T-cell (primary cell): ENCODE measurements at regions not wholly inside any gene's neighbourhood (a gene's known extent, or its start where the extent isn't known, plus 50 kb on each side); places are given as distances from the start of the nearest gene placed in this dataset.
"Not testable (repeated sequence)": the region's sequence is repeated elsewhere in the genome, so short reads cannot be mapped to it uniquely, and the experiment has no call there.

Source experiments
- ATAC-seq, 4 experiments: fragments of 200-7000 bp in 3 of 4; fragments of 150-1000 bp in 1 of 4; cut with Tn5 transposase; replicated peaks in 1 of 4; 1 replicate in 3 of 4; 2 replicates in 1 of 4; pipeline ENCODE4 v1.10.0; 2021; ENCODE audit warnings: moderate library complexity in 3 of 4, mild to moderate bottlenecking in 2 of 4, moderate number of reproducible peaks in 1 of 4
- CTCF ChIA-PET, 2 donors: fragments of 300-600 bp; sonication (Branson Sonifier 250); formaldehyde crosslinking; loops; one replicate each; lab custom pipeline; 2022; ENCODE audit warnings: antibody characterized with exemption in 2 of 2; lab: Charles Lee
- POLR2A ChIA-PET, 2 donors: fragments of 300-600 bp; sonication (Branson Sonifier 250); formaldehyde crosslinking; loops; one replicate each; lab custom pipeline; 2022; ENCODE audit warnings: antibody characterized with exemption in 2 of 2; lab: Charles Lee
- DNase-seq, 35 experiments: peaks; one replicate each; pipeline versions ENCODE4 v3.0.0 to v3.0.0-alpha.2; 2013 to 2023
- H3K27ac ChIP-seq: one replicate; pipeline ENCODE4 v1.5.1; 2013; ENCODE audit warnings: low read length
- H3K27me3 ChIP-seq, 2 experiments: replicated peaks in 1 of 2; 1 replicate in 1 of 2; 2 replicates in 1 of 2; pipeline versions ENCODE4 v1.6.1 to v1.7.0; 2013; ENCODE audit warnings: low read length in 1 of 2, mixed read lengths in 1 of 2; ENCODE audit not compliant: control insufficient read depth in 2 of 2, insufficient read depth in 2 of 2; ENCODE audit errors: extremely low read depth in 1 of 2
- H3K36me3 ChIP-seq, 2 donors: 1 replicate in 1 of 2; 2 replicates in 1 of 2; pipeline versions ENCODE4 v1.6.1 to v1.7.0; 2013; ENCODE audit warnings: low read length in 1 of 2; ENCODE audit not compliant: control insufficient read depth in 2 of 2, insufficient read depth in 1 of 2; ENCODE audit errors: extremely low read depth in 1 of 2
- H3K4me1 ChIP-seq, 2 experiments: 1 replicate in 1 of 2; 2 replicates in 1 of 2; pipeline versions ENCODE4 v1.6.1 to v1.7.0; 2013; ENCODE audit warnings: low read length in 2 of 2, mixed read lengths in 1 of 2; ENCODE audit not compliant: insufficient read depth in 2 of 2, control insufficient read depth in 1 of 2; ENCODE audit errors: extremely low read depth in 1 of 2
- H3K4me3 ChIP-seq, 2 donors: 1 replicate in 1 of 2; 2 replicates in 1 of 2; pipeline versions ENCODE4 v1.5.1 to v1.7.0; 2013; ENCODE audit warnings: mild to moderate bottlenecking in 2 of 2, low read length in 1 of 2, moderate library complexity in 1 of 2; ENCODE audit not compliant: control insufficient read depth in 1 of 2; ENCODE audit errors: extremely low read depth in 1 of 2
- H3K9me3 ChIP-seq: 2 replicates; pipeline ENCODE4 v1.7.0; 2013
- H3K27ac Mint-ChIP-seq, 2 donors: one replicate each; pipeline ENCODE4 v1.8.0; 2020 to 2021; ENCODE audit warnings: mild to moderate bottlenecking in 2 of 2, mixed read lengths in 2 of 2
- H3K27me3 Mint-ChIP-seq, 2 donors: one replicate each; pipeline ENCODE4 v1.8.0; 2021 to 2022; ENCODE audit warnings: mixed read lengths in 2 of 2
- H3K36me3 Mint-ChIP-seq: one replicate; pipeline ENCODE4 v1.8.0; 2021; ENCODE audit warnings: mixed read lengths
- H3K4me1 Mint-ChIP-seq, 3 donors: one replicate each; pipeline ENCODE4 v1.8.0; 2020 to 2022; ENCODE audit warnings: mixed read lengths in 3 of 3, mild to moderate bottlenecking in 1 of 3
- H3K4me3 Mint-ChIP-seq, 3 donors: one replicate each; pipeline ENCODE4 v1.8.0; 2020 to 2022; ENCODE audit warnings: mild to moderate bottlenecking in 3 of 3, mixed read lengths in 3 of 3, moderate library complexity in 3 of 3
- H3K9me3 Mint-ChIP-seq, 3 donors: one replicate each; pipeline ENCODE4 v1.8.0; 2020 to 2022; ENCODE audit warnings: mixed read lengths in 3 of 3
- WGBS: methylation state at CpG from one replicate; pipeline ENCODE4 v1.1.5; 2013; ENCODE audit warnings: missing lambda C conversion rate; ENCODE audit not compliant: insufficient coverage; 5-methylcytosine and 5-hydroxymethylcytosine counted together

DNA sequence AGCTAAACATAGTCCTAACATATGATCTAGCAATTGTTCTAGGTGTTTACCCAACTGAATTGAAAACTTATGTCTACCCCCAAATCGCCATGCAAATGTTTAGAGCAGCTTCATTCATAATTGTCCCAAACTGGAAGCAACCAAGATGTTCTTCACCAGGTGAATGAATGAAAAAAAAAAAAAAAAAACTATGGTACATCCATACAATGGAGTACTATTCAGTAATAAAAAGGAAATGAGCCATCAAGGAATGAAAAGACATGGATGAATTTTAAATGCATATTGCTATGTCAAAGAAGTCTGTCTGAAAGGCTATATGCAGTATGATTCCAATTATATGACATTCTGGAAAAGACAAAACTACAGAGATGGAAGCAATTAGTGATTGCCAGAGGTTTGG lies 98.6 kb upstream of the ITPRID2 start:
- H3K36me3 ChIP-seq = no peaks in the 10 kb centered on the region
- no peak overlapping the region for H3K27ac ChIP-seq
- no peak overlapping the region for H3K4me3 ChIP-seq
- Mint-ChIP-seq H3K4me1 (peaks cover 8 to 13% (median 12%) of the 10 kb centered on the region in 3 donors), H3K36me3 (no peaks in the 10 kb centered on the region), H3K27me3 (no peaks in the 10 kb centered on the region), H3K9me3 (peaks cover 4 to 9% (median 5%) of the 10 kb centered on the region in 3 donors), H3K4me3 (no peak overlapping the region), H3K27ac (no peak overlapping the region)
- ATAC-seq = no peak
- no peaks in the 10 kb centered on the region for H3K9me3 ChIP-seq
- WGBS = no CpG with 5 or more reads among the region's 1 CpG
- peaks cover 0 to 4% of the 10 kb centered on the region in 2 experiments for H3K4me1 ChIP-seq
- DNase-seq = no peak
- ChIA-PET POLR2A (interaction anchor here in 1 of 2 donors (0.6 kb wide), 1 partner anchor 145 kb away, joined by 6 read pairs; no protein-coding TSS in a partner anchor), CTCF (no interaction called here)
- no peaks in the 10 kb centered on the region for H3K27me3 ChIP-seq

DNA sequence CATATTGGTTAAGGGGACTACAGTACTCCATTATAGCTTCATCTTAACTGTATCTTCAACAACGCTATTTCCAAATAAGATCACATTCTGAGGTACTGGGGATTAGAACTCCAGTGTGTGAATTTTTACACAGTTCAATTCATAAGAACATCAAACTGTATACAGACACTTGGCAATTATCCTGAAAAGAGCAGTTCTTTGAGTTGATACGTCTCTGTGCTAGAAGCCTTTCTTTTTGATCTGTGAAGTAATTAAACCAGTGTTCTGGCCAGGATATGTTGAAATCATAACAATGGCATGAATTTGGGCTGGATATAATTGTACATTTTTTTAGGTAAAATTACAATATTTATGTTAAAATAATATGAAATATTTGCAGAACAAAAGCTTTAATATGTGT lies 93.5 kb upstream of the ITPRID2 start:
- WGBS = no CpG with 5 or more reads among the region's 2 CpGs
- ChIA-PET CTCF (no interaction called here), POLR2A (no interaction called here)
- H3K9me3 ChIP-seq = no peaks in the 10 kb centered on the region
- no peaks in the 10 kb centered on the region for H3K4me1 ChIP-seq
- no peaks in the 10 kb centered on the region for H3K36me3 ChIP-seq
- no peaks in the 10 kb centered on the region for H3K36me3 Mint-ChIP-seq
- H3K4me3 Mint-ChIP-seq = no peak overlapping the region
- no peaks in the 10 kb centered on the region for H3K27me3 ChIP-seq
- peaks cover 0 to 2% of the 10 kb centered on the region in 2 donors for H3K27me3 Mint-ChIP-seq
- ATAC-seq (no peak), DNase-seq (no peak)
- no peak overlapping the region for H3K27ac Mint-ChIP-seq
- peaks cover 2 to 3% (median 2%) of the 10 kb centered on the region in 3 donors for H3K9me3 Mint-ChIP-seq
- H3K27ac ChIP-seq = no peak overlapping the region
- H3K4me1 Mint-ChIP-seq = no peaks in the 10 kb centered on the region
- H3K4me3 ChIP-seq = no peak overlapping the region

DNA sequence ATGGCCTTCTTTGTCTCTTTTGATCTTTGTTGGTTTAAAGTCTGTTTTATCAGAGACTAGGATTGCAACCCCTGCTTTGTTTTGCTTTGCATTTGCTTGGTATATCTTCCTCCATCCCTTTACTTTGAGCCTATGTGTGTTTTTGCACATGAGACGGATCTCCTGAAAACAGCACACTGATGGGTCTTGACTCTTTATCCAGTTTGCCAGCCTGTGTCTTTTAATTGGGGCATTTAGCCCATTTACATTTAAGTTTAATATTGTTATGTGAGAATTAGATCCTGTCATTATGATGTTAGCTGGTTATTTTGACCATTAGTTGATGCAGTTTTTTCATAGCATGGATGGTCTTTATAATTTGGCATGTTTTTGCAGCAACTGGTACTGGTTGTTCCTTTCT lies 89.2 kb upstream of the ITPRID2 start:
- H3K4me1 ChIP-seq, H3K4me3 Mint-ChIP-seq, H3K27ac Mint-ChIP-seq, POLR2A ChIA-PET, H3K4me3 ChIP-seq, CTCF ChIA-PET, H3K27ac ChIP-seq, H3K36me3 ChIP-seq, ATAC-seq, DNase-seq, H3K27me3 ChIP-seq, H3K9me3 ChIP-seq, H3K4me1 Mint-ChIP-seq, H3K36me3 Mint-ChIP-seq, H3K9me3 Mint-ChIP-seq: not testable (repeated sequence)
- no CpG with 5 or more reads among the region's 1 CpG for WGBS
- H3K27me3 Mint-ChIP-seq = peaks cover under 1 to 16% of the 10 kb centered on the region in 2 donors

DNA sequence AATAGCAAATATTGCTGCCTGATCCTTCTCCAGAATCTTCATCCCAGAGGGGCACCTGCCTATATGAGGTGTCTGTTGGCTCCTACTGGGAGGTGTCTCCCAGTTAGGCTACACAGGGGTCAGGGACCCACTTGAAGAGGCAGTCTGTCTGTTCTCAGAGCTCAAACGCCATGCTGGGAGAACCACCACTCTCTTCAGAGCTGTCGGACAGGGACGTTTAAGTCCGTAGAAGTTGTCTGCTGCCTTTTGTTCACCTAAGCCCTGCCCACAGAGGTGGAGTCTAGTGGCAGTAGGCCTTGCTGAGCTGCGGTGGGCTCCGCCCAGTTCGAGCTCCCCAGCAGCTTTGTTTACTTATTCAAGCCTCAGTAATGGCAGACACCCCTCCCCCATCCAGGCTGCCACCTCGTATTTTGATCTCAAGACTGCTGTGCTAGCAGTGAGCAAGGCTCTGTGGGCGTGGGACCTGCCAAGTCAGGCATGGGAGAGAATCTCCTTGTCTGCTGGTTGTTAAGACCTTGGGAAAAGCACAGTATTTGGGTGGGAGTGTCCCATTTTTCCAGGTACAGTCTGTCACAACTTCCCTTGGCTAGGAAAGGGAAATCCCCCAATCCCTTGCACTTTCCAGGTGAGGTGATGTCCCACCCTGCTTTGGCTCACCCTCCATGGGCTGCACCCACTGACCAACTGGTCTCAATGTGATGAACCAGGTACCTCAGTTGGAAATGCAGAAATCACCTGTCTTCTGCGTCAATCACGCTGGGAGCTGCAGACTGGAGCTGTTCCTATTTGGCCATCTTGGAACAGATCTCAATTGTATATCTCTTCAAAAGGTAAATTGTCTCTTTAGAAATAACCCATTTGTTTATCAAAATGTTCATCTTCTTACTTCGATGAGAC lies 87.4 kb upstream of the ITPRID2 start:
- H3K4me3 Mint-ChIP-seq, H3K4me3 ChIP-seq, H3K27ac ChIP-seq, H3K27ac Mint-ChIP-seq, H3K4me1 ChIP-seq, H3K4me1 Mint-ChIP-seq, H3K36me3 ChIP-seq, ATAC-seq, H3K9me3 Mint-ChIP-seq, H3K9me3 ChIP-seq, H3K36me3 Mint-ChIP-seq, CTCF ChIA-PET, DNase-seq, POLR2A ChIA-PET, H3K27me3 ChIP-seq: not testable (repeated sequence)
- WGBS = 88% methylated on average over 9 of the region's 12 CpGs
- H3K27me3 Mint-ChIP-seq = peaks cover 4 to 17% of the 10 kb centered on the region in 2 donors

DNA sequence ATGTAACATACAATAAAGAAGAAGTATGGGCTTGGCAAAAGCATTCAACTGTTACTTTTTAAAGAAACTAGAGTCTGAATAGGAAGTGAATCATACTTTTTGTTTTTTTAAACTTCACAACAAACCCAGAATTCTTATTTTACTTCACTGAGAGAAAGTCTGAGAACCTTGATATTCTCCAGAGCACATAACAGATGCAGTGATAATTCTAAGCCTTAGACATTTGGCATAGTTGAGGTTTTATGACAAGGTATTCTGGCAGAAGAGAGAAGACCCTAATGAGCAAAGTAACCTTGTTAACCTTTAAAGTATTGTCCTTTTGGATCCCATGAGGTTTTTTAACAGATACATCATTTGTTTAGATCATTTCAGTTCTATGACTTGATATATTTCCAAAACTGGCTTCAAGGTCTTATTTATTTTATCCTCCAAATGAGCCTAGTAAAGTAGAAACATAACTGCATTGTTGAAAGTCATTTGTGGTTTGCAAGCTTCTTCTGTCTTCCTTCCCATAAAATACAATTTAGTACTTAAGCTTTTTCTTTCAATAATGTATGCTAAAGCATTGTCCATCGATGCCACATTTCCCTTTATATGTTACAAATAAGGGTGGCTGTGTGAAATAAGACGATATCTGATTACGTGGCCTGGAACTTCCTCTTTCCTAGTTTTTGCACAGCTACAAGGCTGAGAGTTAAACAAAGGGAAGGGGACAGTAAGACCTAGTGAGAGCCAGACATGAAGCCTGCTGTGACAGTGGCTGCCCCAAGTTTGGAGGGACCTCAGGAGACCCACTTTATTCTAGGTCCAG lies 86.1 kb upstream of the ITPRID2 start:
- ChIA-PET POLR2A (interaction anchor here in 1 of 2 donors (0.7 kb wide), 1 partner anchor 26 kb away, joined by 4 read pairs; no protein-coding TSS in a partner anchor), CTCF (no interaction called here)
- no peaks in the 10 kb centered on the region for H3K4me1 ChIP-seq
- no peaks in the 10 kb centered on the region for H3K9me3 ChIP-seq
- ATAC-seq = no peak
- H3K4me3 ChIP-seq = no peak overlapping the region
- Mint-ChIP-seq H3K4me1 (no peaks in the 10 kb centered on the region), H3K27me3 (peaks cover 6 to 18% of the 10 kb centered on the region in 2 donors), H3K9me3 (no peaks in the 10 kb centered on the region), H3K4me3 (no peak overlapping the region), H3K27ac (no peak overlapping the region), H3K36me3 (no peaks in the 10 kb centered on the region)
- H3K27me3 ChIP-seq = peaks cover 0 to 9% of the 10 kb centered on the region in 2 experiments
- H3K36me3 ChIP-seq = no peaks in the 10 kb centered on the region
- DNase-seq = no peak
- H3K27ac ChIP-seq = no peak overlapping the region
- no CpG with 5 or more reads among the region's 3 CpGs for WGBS

DNA sequence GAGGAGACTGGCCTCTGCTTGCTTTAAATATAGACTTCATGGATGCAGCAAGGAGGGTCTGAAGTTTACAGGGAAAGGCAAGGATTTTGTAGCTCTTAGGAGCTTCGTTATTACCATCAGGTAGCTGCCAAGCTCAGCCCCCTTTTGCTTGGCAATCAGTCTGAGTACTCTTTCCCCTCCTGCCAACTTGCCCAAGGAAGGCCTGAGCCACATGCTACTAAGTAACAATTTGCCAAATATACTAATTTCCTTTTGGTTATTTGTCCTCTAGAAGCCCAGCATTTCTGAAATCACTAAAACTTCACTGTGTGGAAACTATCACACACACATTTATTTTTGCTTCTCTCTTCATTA lies 85.5 kb upstream of the ITPRID2 start:
- CTCF ChIA-PET = no interaction called here
- peaks cover 6 to 18% of the 10 kb centered on the region in 2 donors for H3K27me3 Mint-ChIP-seq
- H3K27me3 ChIP-seq = peaks cover 0 to 9% of the 10 kb centered on the region in 2 experiments

More for the DNA sequence above, 85.5 kb upstream of the ITPRID2 start:
- Mint-ChIP-seq H3K9me3 (no peaks in the 10 kb centered on the region), H3K4me1 (peaks cover 2 to 5% (median 5%) of the 10 kb centered on the region in 3 donors), H3K27ac (no peak overlapping the region), H3K36me3 (no peaks in the 10 kb centered on the region), H3K4me3 (no peak overlapping the region)
- Histone ChIP-seq H3K4me1 (peaks cover 0 to 1% of the 10 kb centered on the region in 2 experiments), H3K9me3 (no peaks in the 10 kb centered on the region), H3K36me3 (no peaks in the 10 kb centered on the region), H3K27ac (no peak overlapping the region), H3K4me3 (no peak overlapping the region)
- WGBS = no CpG with 5 or more reads among the region's 1 CpG
- no peak for ATAC-seq
- POLR2A ChIA-PET = interaction anchor here in 1 of 2 donors (0.7 kb wide), 1 partner anchor 25 kb away, joined by 4 read pairs; no protein-coding TSS in a partner anchor
- DNase-seq = no peak
